ENCODE measurements at regions not wholly inside any gene's neighbourhood (a gene's known extent, or its start where the extent isn't known, plus 50 kb on each side); places are given as distances from the start of the nearest gene placed in this dataset.

DNA sequence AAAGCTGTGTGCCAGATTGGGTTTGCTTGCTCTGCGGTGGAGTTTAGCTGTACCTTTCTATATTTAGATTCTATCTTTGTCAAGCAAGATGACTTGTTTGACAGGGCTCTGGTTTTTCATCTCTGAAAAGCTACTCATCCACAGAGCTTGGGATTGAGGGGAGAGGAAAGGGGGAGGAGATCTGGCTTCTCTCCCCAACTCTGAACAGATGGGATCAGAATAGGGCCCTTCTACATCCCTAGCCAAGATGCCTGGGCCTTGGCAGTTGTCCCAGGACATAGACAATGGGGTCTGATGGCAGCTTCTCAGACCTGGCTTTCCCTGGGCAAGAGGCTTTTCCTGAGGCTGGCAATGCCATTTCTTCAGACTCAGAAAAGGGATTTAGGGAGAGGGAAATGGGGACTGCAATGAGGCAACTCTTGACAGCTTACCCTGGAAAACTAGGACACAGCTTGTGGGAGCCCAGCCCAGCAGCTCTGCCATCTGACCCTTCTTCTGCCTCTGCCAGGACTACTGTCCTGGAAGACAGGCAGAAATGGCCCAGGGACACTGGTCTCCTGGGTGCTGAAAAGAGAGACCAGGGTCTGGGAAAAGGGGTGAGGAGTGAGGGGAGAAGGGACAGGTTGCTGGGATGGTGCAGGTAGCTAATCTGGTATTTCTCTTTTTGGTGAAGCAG, 50.2 kb upstream of the ASTN2 start:
- TF ChIP-seq, protein P1, sequence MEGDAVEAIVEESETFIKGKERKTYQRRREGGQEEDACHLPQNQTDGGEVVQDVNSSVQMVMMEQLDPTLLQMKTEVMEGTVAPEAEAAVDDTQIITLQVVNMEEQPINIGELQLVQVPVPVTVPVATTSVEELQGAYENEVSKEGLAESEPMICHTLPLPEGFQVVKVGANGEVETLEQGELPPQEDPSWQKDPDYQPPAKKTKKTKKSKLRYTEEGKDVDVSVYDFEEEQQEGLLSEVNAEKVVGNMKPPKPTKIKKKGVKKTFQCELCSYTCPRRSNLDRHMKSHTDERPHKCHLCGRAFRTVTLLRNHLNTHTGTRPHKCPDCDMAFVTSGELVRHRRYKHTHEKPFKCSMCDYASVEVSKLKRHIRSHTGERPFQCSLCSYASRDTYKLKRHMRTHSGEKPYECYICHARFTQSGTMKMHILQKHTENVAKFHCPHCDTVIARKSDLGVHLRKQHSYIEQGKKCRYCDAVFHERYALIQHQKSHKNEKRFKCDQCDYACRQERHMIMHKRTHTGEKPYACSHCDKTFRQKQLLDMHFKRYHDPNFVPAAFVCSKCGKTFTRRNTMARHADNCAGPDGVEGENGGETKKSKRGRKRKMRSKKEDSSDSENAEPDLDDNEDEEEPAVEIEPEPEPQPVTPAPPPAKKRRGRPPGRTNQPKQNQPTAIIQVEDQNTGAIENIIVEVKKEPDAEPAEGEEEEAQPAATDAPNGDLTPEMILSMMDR (IDR thresholded peaks at IDR 0.05; ENCODE audit: insufficient read depth, low read length, poor library complexity, severe bottlenecking) = no peak
- no peak for TF ChIP-seq EZH2phosphoT487 (conservative IDR thresholded peaks at IDR 0.05; ENCODE audit: low read length)
